ENCODE measurements at regions not wholly inside any gene's neighbourhood (a gene's known extent, or its start where the extent isn't known, plus 50 kb on each side); places are given as distances from the start of the nearest gene placed in this dataset.

DNA sequence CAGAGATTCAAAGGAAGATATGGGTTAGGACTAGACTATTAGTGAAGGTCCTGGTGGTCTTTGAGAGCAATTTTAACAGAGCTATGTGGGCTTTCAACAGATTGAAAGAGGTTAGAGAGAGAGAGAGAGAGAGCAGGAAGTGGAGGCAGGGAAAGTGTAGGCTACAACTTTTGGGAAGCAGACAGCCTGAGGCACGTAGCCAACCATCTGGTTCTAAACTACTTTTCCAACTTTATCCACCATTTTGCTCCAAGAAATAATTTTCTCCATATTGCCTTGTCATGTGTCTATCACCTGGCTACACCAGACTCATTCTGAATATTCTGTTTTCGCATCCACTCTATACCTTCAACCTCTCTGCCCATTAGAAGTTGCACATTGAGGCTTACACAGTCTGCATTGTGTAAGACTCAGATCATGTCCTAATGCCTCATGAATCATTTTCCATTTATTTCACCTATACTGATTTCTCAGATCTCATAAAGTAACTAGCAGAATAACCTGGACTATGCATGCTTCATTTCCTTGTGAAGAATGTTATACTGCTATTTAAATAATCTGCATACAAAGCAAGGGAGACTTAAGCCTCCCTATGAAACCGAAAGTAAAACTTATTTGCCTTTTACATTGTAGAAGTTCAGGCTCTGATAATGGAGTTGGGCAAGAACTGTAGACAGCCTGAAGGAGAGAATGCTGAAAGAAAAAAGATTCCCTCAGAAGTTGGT, 235.6 kb downstream of the ELAVL2 start:
- DNase-seq (ENCODE audit: low spot score) = no peak

DNA sequence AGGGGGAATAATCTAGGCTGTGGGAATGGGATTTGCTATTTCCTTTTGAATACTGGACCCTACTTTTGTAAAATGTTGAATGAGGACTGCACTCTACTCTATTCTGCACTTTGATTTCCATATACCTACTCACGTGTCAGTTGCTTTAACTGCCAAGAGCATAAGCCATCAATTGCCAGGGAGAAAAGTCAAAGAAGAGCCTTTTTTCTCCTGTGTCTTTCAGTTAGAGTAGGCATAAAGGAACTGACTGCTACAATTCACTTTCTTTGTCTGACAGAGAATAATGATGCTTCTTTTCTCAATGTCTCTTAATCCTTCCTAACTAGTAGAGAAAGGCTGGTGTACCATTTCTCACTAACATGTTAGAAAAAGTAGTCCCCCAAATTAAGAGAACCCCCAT, 231.6 kb downstream of the ELAVL2 start:
- no peak for DNase-seq (ENCODE audit: low spot score)

DNA sequence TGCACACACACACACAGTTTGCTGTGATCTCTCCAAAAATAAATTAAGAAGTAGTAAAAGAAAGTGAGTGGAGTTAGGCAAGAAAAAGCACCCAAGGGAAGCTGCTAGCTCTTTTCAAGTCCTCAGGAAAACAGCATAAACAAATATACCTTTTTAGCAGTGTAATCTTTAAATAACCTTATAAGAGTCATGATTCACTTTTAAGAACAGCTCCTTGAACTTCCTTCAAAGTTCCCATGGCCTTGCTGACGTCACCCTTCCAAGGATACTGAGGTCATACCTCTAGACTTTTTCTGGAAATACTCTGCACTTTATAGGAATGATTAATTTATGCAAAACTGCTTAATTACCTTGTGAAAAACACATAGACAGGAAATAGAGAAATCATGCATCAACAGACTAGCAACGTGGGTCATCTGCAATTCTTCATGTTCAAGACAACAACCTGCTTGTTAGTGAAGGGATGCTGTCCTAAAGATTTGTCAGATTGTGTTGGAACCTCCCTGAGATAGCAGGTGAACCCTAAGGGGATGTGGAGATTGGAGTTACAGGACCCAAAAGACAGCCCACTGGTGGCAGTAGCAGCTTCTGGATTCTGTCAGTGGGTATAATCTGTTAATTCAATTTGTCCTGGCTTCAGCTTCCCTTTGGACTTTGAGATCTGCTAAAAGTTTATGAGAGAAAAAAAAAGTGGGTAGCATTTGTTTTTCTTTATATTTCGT, 229.0 kb downstream of the ELAVL2 start:
- DNase-seq (ENCODE audit: low spot score) = no peak

DNA sequence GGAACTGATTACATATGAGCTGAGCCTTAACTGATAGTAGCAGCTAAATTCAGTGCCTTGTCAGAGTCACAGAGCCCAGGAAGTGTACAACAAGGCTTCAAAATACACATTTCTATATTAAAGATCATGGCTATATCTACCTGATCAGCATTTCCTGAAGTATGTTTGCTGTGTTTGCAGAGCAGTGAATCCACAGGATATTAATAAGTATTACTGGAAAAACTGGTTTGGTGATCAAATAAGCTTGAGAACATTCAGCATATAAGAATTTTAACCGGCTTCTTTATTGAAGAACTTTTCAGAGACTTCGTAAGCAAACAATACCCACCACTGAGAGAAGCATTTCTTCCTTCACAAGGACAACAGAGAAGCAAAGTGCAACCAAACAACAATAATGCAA, 227.0 kb downstream of the ELAVL2 start:
- DNase-seq (ENCODE audit: low spot score) = no peak

DNA sequence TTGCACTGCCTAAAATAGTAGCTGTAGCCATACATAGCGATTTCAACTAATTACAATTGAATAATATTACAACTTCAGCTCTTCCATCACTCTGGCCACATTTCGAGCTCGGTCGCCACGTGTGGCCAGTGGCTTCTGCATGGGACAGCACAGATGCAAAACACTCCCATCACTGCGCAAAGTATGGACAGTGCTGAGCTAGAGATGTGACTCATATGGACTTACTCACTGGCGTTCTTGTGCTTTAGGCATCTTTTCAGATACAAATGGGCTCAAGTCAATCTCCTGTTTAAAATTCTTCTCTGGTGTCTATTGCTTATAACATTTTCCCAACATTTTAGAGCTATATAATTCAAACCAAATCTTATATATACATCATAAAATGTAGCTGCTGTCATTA, 222.7 kb downstream of the ELAVL2 start:
- DNase-seq (ENCODE audit: low spot score) = no peak

DNA sequence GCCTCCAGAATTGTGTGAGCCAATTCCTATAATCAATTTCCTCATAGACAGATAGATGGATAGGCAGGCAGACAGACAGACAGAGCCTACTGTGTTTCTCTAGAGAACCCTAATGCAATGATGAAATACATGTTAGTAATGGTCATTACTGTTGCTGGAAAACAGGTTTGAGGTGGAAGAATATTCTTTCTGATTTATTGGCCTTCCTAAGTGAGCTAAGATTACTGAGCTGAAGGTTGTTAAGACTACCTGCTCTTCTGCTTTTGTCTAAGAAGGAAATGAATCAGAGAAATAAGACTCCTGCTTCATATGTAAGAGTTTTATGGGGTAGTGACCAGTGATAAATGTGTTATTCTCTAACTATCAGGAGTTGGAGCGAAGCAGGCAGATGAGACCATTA, 219.9 kb downstream of the ELAVL2 start:
- no peak for DNase-seq (ENCODE audit: low spot score)

DNA sequence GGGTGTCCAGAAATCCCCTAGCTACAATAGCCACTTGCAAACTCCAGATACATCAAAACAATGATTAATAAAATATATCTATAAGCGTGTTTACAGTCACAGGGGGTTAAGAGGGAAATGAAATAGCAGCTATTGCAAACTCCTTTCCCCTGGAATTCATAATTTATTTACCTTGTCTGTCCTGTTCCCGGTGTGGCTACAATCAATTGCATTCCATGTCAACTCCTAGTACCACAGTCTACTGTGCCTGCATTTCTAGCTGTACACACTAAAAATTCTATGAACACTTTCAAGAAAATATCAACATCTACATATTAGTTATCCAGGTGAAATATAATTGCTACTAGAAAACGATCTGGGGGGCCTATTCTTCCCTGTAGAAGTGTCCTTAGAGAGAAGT, 217.6 kb downstream of the ELAVL2 start:
- DNase-seq (ENCODE audit: low spot score) = no peak

DNA sequence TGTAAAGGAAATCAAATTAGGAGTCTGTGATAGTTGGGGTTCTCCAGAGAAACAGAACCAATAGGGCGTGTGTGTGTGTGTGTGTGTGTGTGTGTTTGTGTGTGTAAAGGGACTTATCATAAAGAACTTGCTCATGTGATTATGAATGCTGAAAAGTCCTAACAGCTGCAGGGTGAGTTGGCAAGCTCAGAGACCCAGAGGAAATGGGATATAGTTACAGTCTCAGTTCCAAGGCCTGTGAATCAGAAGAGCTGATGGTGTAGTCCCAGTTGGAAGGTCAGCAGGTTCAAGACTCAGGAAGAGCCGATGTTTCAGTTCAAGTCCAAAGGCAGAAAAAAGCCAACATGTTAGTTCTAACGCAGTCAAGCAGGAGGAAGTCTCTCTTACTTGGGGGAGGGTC, 214.2 kb downstream of the ELAVL2 start:
- DNase-seq (ENCODE audit: low spot score) = no peak

DNA sequence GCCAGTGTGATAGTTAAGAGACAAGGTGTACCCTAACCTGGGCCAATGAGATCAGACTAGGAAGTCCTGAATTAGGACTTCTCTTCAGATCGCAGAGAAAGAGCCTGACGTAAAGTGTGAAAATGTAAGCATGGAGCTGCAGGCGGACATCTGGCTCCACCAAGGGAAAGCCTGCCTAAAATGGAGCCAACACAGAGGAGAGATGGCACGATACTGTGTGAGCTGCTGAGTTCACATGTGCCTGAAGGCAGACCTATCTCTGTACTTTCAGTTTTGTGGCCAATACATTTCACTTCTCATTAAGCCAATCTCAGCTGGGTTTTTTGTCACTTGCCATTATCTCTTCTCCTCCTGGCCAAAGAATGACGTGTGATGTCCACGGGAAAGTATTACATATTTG, 210.5 kb downstream of the ELAVL2 start:
- no peak for DNase-seq (ENCODE audit: low spot score)

DNA sequence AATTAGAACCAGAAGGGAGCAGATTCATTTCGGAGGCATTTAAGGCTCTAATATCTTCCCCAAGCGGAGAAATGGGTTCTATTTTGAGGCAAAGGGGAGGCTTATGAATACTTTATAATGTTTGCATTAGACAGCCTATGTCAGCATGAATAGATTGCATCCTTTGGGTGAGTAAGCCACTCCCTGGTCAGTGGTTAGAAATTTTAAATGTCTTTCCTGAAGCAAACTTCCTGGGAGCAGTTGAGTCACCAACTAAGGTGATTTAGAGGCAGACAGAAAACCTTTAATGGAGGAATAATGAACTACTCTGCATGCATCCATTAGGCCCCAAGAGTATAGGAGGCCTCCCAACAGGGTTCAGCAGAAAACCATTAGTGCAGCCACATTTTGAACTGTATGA, 204.9 kb downstream of the ELAVL2 start:
- no peak for DNase-seq (ENCODE audit: low spot score)

DNA sequence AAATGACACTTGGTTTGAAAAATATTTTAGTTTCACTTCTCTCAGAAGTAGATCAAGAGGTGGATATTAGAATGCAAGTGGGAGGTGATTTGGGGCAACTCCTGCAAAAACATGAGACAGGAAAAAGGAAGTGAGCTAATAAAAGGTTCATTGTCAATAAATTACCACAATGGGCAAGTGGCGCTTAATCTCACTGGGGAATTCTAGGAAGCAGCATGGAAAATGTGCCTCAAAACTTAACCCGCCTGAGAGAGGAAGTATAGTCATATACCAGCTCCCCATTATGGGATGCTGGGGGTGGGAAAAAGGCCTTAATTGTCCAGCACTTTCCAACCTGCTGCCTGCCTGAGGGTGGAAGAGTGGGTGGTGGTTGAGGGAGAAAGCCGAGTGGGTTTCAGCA, 204.1 kb downstream of the ELAVL2 start:
- DNase-seq (ENCODE audit: low spot score) = no peak

DNA sequence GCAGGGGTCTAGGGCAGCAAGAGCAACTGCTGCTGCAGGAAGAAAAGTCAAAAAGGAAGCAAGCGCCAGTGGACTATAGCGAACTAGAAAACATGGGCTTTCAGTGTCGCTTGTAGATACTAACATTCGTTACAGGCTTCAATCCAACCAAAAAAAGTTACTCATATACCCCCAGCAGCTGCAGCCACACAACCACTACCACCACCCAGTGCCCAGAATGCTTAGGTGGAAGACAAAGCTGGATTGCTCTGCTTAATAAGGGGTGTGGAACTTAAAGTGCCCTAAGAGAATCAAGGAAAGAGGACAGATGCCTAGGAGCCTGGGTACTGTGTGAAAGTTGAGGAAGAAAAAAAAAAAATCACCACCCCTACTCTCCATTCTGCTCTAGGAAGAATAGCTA, 203.6 kb downstream of the ELAVL2 start:
- DNase-seq (ENCODE audit: low spot score) = no peak

DNA sequence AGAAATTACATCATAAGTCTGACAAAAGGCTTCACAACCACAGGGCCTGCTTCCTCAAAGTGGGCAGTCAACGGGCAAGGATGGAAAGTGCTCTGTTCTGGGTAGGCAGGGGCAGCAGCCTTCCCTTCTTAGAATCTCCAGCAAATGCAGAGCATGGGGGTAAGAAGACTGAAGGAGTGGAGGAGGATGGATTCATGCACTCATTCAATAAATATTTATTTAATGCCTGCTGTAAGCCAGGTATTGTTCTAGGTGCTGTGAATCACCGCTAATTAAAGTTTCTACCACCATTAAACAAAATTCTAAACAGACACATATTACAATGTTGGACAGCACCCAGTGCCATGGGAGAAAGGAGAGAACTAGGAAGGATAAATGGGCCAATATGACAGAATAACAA, 195.6 kb downstream of the ELAVL2 start:
- no peak for DNase-seq (ENCODE audit: low spot score)

DNA sequence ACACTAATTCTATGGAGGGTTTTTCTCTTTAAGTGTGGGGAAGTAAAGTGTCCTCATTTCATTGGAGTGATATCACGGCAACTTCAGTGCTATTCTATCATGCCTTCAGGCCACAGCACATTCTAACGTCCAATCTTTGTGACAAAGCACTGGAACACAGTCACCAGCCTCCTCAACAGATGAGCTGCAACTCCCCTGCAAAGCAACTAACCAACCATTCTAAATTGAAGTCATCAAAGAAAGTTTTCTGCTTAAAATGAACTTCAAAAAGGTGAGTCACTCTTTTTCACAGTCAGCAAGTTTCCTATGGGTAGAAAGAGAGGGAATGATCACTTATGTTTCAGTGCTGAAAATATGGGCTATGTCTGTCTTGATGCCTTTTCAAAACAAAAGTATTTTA, 190.8 kb downstream of the ELAVL2 start:
- no peak for DNase-seq (ENCODE audit: low spot score)

DNA sequence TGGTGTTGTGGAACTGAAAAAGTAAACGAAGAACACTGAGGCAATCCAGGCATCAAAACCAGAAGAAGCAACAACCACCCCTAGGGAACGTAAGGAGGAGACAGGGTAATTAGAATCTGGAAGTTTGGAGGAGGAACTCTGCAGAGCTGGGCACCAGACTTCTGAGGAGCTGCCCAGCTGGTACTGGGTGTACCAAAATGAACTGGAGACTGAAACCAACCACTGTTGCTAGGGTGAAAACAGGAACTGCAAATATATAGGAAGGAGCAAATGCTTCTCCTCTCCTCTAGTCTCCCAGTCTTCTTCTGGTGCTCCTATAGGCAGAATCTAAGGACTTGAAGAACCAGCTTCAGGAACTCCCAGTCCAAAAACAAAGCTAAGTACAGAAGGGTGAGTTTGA, 189.8 kb downstream of the ELAVL2 start:
- DNase-seq (ENCODE audit: low spot score) = no peak

DNA sequence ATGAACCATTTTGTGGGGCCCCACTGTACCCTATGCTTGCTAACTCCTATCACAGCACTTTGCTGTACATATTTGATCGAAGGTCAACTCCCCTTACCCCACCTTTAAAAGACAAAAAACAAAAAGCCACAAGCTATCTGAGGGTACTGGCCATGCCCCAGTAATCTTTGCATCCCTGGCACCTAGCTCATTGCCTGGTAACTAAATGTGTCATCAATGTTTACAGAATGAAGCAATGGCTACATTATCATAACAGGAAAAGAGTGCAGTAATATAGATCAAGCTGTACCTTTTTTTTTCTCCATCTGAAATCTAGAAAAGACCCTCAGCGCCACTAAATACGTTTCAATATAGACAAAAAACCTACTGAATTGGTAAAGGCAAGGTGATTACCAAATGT, 188.0 kb downstream of the ELAVL2 start:
- DNase-seq (ENCODE audit: low spot score) = no peak

DNA sequence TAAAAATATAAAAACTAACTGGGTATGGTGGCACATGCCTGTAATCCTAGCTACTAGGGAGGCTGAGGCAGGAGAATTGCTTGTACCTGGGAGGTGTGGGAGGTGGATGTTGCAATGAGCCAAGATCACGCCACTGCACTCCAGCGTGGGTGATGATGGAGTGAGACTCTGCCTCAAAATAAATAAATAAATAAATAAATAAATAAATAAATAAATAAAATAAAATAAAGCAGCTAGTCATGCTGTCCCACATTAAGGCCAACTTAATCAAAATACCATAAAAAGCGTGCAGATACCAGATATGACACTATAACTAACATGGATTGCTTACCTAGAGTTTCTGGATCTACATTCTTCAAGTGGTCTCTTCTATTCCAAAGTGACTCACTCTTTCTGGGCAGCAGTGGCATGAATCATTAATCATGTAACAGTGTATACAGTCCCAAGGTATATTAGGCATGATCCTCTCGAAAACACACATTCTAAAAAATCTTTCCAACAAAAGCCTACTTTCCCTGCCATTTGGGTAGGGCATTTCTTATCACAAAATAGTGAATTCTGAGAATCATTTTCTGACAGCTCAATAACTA, 187.1 kb downstream of the ELAVL2 start:
- no peak for DNase-seq (ENCODE audit: low spot score)

Data from HuH-7 (cell line).